CD14-positive monocyte (primary cell): ENCODE measurements at regions not wholly inside any gene's neighbourhood (a gene's known extent, or its start where the extent isn't known, plus 50 kb on each side); places are given as distances from the start of the nearest gene placed in this dataset.

Source experiments
- DNase-seq, 3 donors: peaks; one replicate each; pipeline ENCODE4 v3.0.0-alpha.2; 2011 to 2022
- H2AFZ ChIP-seq: 2 replicates; pipeline ENCODE4 v1.6.0; 2012; ENCODE audit warnings: mild to moderate bottlenecking, low read depth, low read length, inconsistent platforms; ENCODE audit not compliant: insufficient read depth, poor library complexity, severe bottlenecking
- H3K27ac ChIP-seq, 2 donors: 1 replicate in 1 of 2; 2 replicates in 1 of 2; pipeline ENCODE4 v1.5.1; 2012 to 2013; ENCODE audit warnings: low read length in 2 of 2, control low read depth in 1 of 2, inconsistent platforms in 1 of 2, low read depth in 1 of 2, mild to moderate bottlenecking in 1 of 2
- H3K27me3 ChIP-seq, 2 donors: one replicate each; pipeline versions ENCODE4 v1.6.0 to v1.6.1; 2011 to 2013; ENCODE audit warnings: low read length in 2 of 2; ENCODE audit not compliant: control insufficient read depth in 2 of 2, insufficient read depth in 2 of 2
- H3K36me3 ChIP-seq, 2 donors: replicated peaks in 1 of 2; 1 replicate in 1 of 2; 2 replicates in 1 of 2; pipeline versions ENCODE4 v1.5.1 to v1.6.1; 2012 to 2013; ENCODE audit warnings: low read length in 2 of 2, control low read depth in 1 of 2, inconsistent platforms in 1 of 2, mild to moderate bottlenecking in 1 of 2; ENCODE audit not compliant: insufficient read depth in 2 of 2, control insufficient read depth in 1 of 2
- H3K4me1 ChIP-seq, 2 donors: 1 replicate in 1 of 2; 2 replicates in 1 of 2; pipeline versions ENCODE4 v1.5.1 to v1.6.1; 2012 to 2013; ENCODE audit warnings: low read length in 2 of 2, control low read depth in 1 of 2, inconsistent platforms in 1 of 2, mild to moderate bottlenecking in 1 of 2, moderate library complexity in 1 of 2; ENCODE audit not compliant: insufficient read depth in 2 of 2, control insufficient read depth in 1 of 2
- H3K4me2 ChIP-seq: replicated peaks from 2 replicates; pipeline ENCODE3; 2012; ENCODE audit warnings: low read length, moderate library complexity, mild to moderate bottlenecking; ENCODE audit not compliant: poor library complexity, severe bottlenecking; ENCODE audit errors: extremely low read depth
- H3K4me3 ChIP-seq, 3 experiments: fragments of 200-600 bp in 1 of 3; sonication (generic) in 1 of 3; replicated peaks in 1 of 3; 1 replicate in 2 of 3; 2 replicates in 1 of 3; pipeline ENCODE4 v1.5.1; 2011 to 2013; ENCODE audit warnings: low read length in 3 of 3, mild to moderate bottlenecking in 3 of 3, control low read depth in 2 of 3, low read depth in 2 of 3, inconsistent platforms in 1 of 3, moderate library complexity in 1 of 3
- H3K79me2 ChIP-seq: 2 replicates; pipeline ENCODE4 v1.6.0; 2012; ENCODE audit warnings: mild to moderate bottlenecking, control low read depth, inconsistent platforms, low read length, moderate library complexity; ENCODE audit not compliant: insufficient read depth
- H3K9ac ChIP-seq: 2 replicates; pipeline ENCODE4 v1.6.0; 2017; ENCODE audit warnings: low read length, mild to moderate bottlenecking; ENCODE audit not compliant: insufficient read depth, poor library complexity, severe bottlenecking
- H3K9me3 ChIP-seq, 2 donors: replicated peaks in 1 of 2; 1 replicate in 1 of 2; 2 replicates in 1 of 2; pipeline versions ENCODE4 v1.5.1 to v1.6.1; 2012 to 2013; ENCODE audit warnings: low read length in 2 of 2, control low read depth in 1 of 2; ENCODE audit not compliant: control insufficient read depth in 1 of 2, insufficient read depth in 1 of 2
- H4K20me1 ChIP-seq: 2 replicates; pipeline ENCODE4 v1.6.0; 2012; ENCODE audit warnings: mild to moderate bottlenecking, low read length, control low read depth, moderate library complexity; ENCODE audit not compliant: insufficient read depth
- H3K27ac Mint-ChIP-seq, 7 donors: one replicate each; pipeline ENCODE4 v1.8.0; 2020; ENCODE audit warnings: mild to moderate bottlenecking in 7 of 7, mixed read lengths in 7 of 7, moderate library complexity in 6 of 7, inconsistent platforms in 2 of 7
- H3K27me3 Mint-ChIP-seq, 3 donors: one replicate each; pipeline ENCODE4 v1.8.0; 2021 to 2022; ENCODE audit warnings: low read depth in 3 of 3, mild to moderate bottlenecking in 3 of 3, mixed read lengths in 3 of 3, moderate library complexity in 3 of 3, inconsistent platforms in 1 of 3
- H3K36me3 Mint-ChIP-seq, 2 donors: one replicate each; pipeline ENCODE4 v1.8.0; 2020; ENCODE audit warnings: mixed read lengths in 2 of 2, inconsistent platforms in 1 of 2, mild to moderate bottlenecking in 1 of 2
- H3K4me1 Mint-ChIP-seq: one replicate; pipeline ENCODE4 v1.8.0; 2020; ENCODE audit warnings: mild to moderate bottlenecking, mixed read lengths
- H3K4me3 Mint-ChIP-seq, 2 donors: one replicate each; pipeline ENCODE4 v1.8.0; 2020; ENCODE audit warnings: mild to moderate bottlenecking in 2 of 2, mixed read lengths in 2 of 2, moderate library complexity in 1 of 2
- H3K9me3 Mint-ChIP-seq, 7 donors: one replicate each; pipeline ENCODE4 v1.8.0; 2020 to 2022; ENCODE audit warnings: mixed read lengths in 7 of 7, mild to moderate bottlenecking in 6 of 7, moderate library complexity in 6 of 7, inconsistent platforms in 2 of 7
- WGBS: methylation state at CpG from one replicate; pipeline ENCODE4 v1.1.5; 2013; ENCODE audit warnings: missing lambda C conversion rate; ENCODE audit not compliant: insufficient coverage; 5-methylcytosine and 5-hydroxymethylcytosine counted together
- intact Hi-C, 2 donors: fragments of 100-400 bp; cut with micrococcal nuclease; formaldehyde crosslinking; loops; one replicate each; pipeline versions ENCODE4 v1.15.0 to v1.15.1; 2023
- TF ChIP-seq, protein P1 (sequence below): fragments of 200-600 bp; IDR thresholded peaks from one replicate; pipeline ENCODE4 v1.8.0; 2022; ENCODE audit warnings: antibody characterized with exemption, mild to moderate bottlenecking

DNA sequence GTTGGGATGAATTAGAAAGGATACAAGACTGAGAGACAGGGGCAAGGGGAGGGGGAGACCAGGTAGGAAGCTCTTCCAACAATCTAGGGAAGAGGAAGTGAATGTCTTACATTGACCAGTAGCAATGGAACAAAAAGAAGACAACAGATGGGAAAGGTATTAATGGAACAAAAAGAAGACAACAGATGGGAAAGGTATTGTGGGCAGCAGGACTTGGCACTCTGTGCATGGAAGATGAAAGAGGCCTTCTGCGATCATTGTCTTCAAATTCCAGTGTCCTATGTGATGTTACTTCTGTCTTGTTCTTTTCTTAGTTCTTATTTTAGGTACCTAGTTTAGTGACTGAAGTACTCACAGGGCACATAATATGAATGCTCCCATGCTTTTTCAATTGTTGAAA, 161.8 kb downstream of the PALM2AKAP2 start:
- no peaks in the 10 kb centered on the region for H3K79me2 ChIP-seq
- peaks cover 5 to 6% of the 10 kb centered on the region in 2 donors for H3K4me1 ChIP-seq
- H3K9me3 ChIP-seq, result no peaks in the 10 kb centered on the region
- no peak overlapping the region for H3K9ac ChIP-seq
- WGBS, result 100% methylated on average over 1 of the region's 1 CpG
- H2AFZ ChIP-seq, result no peak overlapping the region
- Mint-ChIP-seq H3K27ac (no peak overlapping the region), H3K9me3 (peaks cover 0 to 2% (median 0%) of the 10 kb centered on the region in 7 donors), H3K36me3 (no peaks in the 10 kb centered on the region), H3K4me1 (no peaks in the 10 kb centered on the region), H3K4me3 (no peak overlapping the region), H3K27me3 (peaks cover 0 to 4% (median 2%) of the 10 kb centered on the region in 3 donors)
- H3K36me3 ChIP-seq, result no peaks in the 10 kb centered on the region
- H3K4me2 ChIP-seq, result no peak overlapping the region
- no peak overlapping the region for H3K4me3 ChIP-seq
- H3K27ac ChIP-seq, result no peak overlapping the region
- H4K20me1 ChIP-seq, result no peaks in the 10 kb centered on the region
- intact Hi-C loops, result no loop called here
- no peak for DNase-seq
- peaks cover 3 to 5% of the 10 kb centered on the region in 2 donors for H3K27me3 ChIP-seq
- TF ChIP-seq, protein P1, sequence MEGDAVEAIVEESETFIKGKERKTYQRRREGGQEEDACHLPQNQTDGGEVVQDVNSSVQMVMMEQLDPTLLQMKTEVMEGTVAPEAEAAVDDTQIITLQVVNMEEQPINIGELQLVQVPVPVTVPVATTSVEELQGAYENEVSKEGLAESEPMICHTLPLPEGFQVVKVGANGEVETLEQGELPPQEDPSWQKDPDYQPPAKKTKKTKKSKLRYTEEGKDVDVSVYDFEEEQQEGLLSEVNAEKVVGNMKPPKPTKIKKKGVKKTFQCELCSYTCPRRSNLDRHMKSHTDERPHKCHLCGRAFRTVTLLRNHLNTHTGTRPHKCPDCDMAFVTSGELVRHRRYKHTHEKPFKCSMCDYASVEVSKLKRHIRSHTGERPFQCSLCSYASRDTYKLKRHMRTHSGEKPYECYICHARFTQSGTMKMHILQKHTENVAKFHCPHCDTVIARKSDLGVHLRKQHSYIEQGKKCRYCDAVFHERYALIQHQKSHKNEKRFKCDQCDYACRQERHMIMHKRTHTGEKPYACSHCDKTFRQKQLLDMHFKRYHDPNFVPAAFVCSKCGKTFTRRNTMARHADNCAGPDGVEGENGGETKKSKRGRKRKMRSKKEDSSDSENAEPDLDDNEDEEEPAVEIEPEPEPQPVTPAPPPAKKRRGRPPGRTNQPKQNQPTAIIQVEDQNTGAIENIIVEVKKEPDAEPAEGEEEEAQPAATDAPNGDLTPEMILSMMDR, result no peak

DNA sequence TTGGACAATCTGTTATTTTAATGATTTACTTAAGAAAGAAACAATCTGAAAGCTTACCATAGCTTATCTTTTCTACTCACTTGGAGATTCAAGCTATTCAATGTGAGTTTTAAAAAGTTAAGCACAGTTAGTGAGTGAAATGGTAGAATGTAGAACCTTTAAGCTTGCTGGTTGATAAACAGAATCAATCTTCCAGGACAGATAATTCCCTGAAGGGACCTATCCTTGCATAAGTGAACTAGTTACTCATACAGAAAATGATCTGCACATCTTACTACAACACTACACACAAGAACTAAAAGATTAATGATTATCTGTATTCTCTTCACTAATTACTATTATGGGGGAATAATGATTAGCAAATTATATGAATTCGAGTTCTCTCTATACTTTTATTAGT, 165.6 kb downstream of the PALM2AKAP2 start:
- peaks cover 3 to 5% of the 10 kb centered on the region in 2 donors for H3K27me3 ChIP-seq
- peaks cover 5 to 6% of the 10 kb centered on the region in 2 donors for H3K4me1 ChIP-seq

More for the DNA sequence above, 165.6 kb downstream of the PALM2AKAP2 start:
- TF ChIP-seq, protein P1, result no peak
- Mint-ChIP-seq H3K4me3 (no peak overlapping the region), H3K27ac (no peak overlapping the region), H3K36me3 (no peaks in the 10 kb centered on the region), H3K4me1 (no peaks in the 10 kb centered on the region), H3K9me3 (peaks cover 0 to 2% (median 0%) of the 10 kb centered on the region in 7 donors), H3K27me3 (peaks cover 0 to 5% (median 1%) of the 10 kb centered on the region in 3 donors)
- Histone ChIP-seq H3K27ac (no peak overlapping the region), H3K79me2 (no peaks in the 10 kb centered on the region), H3K9ac (no peak overlapping the region), H3K9me3 (no peaks in the 10 kb centered on the region), H2AFZ (no peak overlapping the region), H3K4me3 (no peak overlapping the region), H4K20me1 (no peaks in the 10 kb centered on the region), H3K4me2 (no peak overlapping the region), H3K36me3 (no peaks in the 10 kb centered on the region)
- intact Hi-C loops, result no loop called here
- DNase-seq, result no peak
- WGBS, result no CpG with 5 or more reads among the region's 1 CpG
